Brain microvascular endothelial cell (primary cell): ENCODE measurements at regions not wholly inside any gene's neighbourhood (a gene's known extent, or its start where the extent isn't known, plus 50 kb on each side); places are given as distances from the start of the nearest gene placed in this dataset.

ENCODE experiments used
- DNase-seq: peaks from one replicate; pipeline ENCODE4 v3.0.0-alpha.2; 2020
- H3K27ac ChIP-seq: fragments of 250-450 bp; sonication (Bioruptor Pico); 2 replicates; pipeline ENCODE4 v1.5.1; 2020; ENCODE audit warnings: mild to moderate bottlenecking, moderate library complexity
- H3K27me3 ChIP-seq: fragments of 250-450 bp; sonication (Bioruptor Pico); replicated peaks from 2 replicates; pipeline ENCODE4 v1.5.1; 2020; ENCODE audit warnings: mild to moderate bottlenecking
- H3K36me3 ChIP-seq: fragments of 250-450 bp; sonication (Bioruptor Pico); replicated peaks from 2 replicates; pipeline ENCODE4 v1.5.1; 2020; ENCODE audit warnings: mild to moderate bottlenecking
- H3K4me3 ChIP-seq: 2 replicates; pipeline ENCODE4 v1.5.1; 2011; ENCODE audit warnings: low read depth, mild to moderate bottlenecking, control low read depth, low read length, moderate library complexity
- CTCF ChIP-seq: IDR thresholded peaks from 2 replicates; pipeline ENCODE4 v1.5.1; 2011; ENCODE audit warnings: low read depth, mild to moderate bottlenecking, moderate library complexity, low read length, control low read depth, inconsistent platforms; ENCODE audit errors: missing control alignments
- in situ Hi-C: cut with HindIII; loops from 2 replicates; pipeline ENCODE4 v1.10.0; 2017; ENCODE audit warnings: low sequenced_read_pairs, low pct_ligation_motif_present

GRCh38 chr17:79154951-79155585 is 80.4 kb downstream of the ENGASE start:
- Histone ChIP-seq H3K4me3 (no peak overlapping the region), H3K36me3 (no peaks in the 10 kb centered on the region), H3K27me3 (no peaks in the 10 kb centered on the region), H3K27ac (no peak overlapping the region)
- TF ChIP-seq CTCF = no peak
- in situ Hi-C loops = no loop called here
- no peak for DNase-seq

DNA sequence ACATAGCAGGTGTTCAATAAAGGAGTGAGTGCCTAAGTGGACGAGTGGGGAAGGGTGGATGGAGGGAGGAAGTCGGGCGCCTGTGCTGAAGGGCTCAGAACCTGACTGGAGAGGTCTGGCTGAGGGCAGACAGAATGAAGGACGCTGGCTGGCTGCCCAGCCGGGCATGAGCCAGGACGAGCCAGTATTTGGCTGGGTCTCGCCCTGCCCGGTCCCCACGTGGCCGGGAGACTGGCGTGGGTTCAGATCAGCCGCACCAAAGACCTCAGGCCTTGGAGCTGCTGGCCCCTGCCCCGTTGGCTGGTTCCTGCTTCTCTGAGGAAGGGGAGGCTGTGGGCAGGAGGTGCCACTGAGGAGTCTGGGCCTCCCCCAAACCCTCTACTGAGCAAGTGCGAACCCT is 79.8 kb downstream of the ENGASE start:
- in situ Hi-C loops = no loop called here
- Histone ChIP-seq H3K27me3 (no peaks in the 10 kb centered on the region), H3K4me3 (no peak overlapping the region), H3K27ac (no peak overlapping the region), H3K36me3 (no peaks in the 10 kb centered on the region)
- TF ChIP-seq CTCF = no peak
- DNase-seq = no peak

DNA sequence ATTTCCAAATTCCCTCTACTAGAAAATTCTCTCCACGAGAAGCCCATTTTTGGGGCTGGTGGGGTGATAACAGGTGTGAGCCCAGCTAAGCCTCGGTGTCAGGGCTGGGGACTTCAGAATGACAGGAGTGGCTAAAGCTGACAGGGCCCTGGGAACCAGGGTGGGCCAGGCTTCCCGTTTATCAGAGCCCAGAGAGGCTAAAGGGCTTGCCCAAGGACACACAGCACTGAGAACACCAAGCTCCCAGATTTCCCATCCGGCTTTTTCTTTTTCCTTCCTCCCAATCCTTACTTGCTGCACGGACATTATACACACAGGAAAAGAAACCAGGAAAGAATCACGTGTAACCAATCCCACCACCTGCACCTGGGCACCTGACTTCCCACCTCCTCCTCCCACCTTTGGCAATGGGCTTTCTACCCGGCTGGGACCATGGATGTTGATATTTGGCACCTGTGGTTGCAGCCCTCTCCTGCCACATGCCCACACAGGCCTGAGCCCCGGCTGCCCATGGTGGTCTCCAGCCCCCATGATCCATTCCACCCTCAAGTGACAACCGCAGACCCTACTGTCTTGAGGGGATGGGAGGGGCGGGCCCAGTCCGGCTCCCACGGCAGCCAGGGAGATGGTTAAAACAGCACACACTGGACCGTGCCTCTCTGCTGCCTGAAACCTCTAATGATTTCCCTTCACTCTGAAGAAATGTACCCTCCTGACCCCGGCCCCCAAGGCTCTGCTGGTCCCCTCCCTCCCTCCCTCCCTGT is 78.9 kb downstream of the ENGASE start:
- Histone ChIP-seq H3K36me3 (no peaks in the 10 kb centered on the region), H3K27me3 (no peaks in the 10 kb centered on the region), H3K4me3 (no peak overlapping the region), H3K27ac (no peak overlapping the region)
- in situ Hi-C loops = no loop called here
- no peak for TF ChIP-seq CTCF
- DNase-seq = no peak

GRCh38 chr17:79152636-79153035 is 78.0 kb downstream of the ENGASE start:
- in situ Hi-C loops = no loop called here
- no peak overlapping the region for H3K27ac ChIP-seq
- no peak for DNase-seq
- no peak overlapping the region for H3K4me3 ChIP-seq
- no peaks in the 10 kb centered on the region for H3K36me3 ChIP-seq
- TF ChIP-seq CTCF = no peak
- no peaks in the 10 kb centered on the region for H3K27me3 ChIP-seq

DNA sequence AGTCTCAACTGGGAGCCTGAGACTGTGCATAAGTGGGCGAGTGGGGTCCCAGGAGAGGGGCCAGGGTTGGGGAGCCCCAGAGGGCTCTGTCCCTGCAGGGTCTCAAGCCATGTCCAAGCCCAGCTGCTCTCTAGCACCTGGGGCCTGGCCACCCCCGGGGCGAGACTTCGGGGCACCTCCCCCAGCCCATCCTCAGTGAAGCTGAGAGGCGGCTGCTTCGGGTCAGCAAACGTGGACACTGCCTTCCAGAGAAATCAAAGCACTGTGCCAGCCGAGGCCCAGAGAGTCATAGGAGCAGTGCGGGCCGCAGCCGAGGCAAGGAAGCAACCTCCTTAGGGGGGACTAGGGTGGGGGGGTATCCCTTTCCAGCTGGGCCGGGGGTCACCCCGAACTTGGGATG is 77.5 kb downstream of the ENGASE start:
- H3K27me3 ChIP-seq = no peaks in the 10 kb centered on the region

More for the DNA sequence above, 77.5 kb downstream of the ENGASE start:
- no peaks in the 10 kb centered on the region for H3K36me3 ChIP-seq
- H3K27ac ChIP-seq = no peak overlapping the region
- no peak for TF ChIP-seq CTCF
- no peak for DNase-seq
- in situ Hi-C loops = no loop called here
- no peak overlapping the region for H3K4me3 ChIP-seq
